Ureter (tissue), 1 donor: ENCODE measurements at regions not wholly inside any gene's neighbourhood (a gene's known extent, or its start where the extent isn't known, plus 50 kb on each side); places are given as distances from the start of the nearest gene placed in this dataset.

Experiments
- DNase-seq: peaks from one replicate; pipeline ENCODE4 v3.0.0-alpha.2; 2020; ENCODE audit warnings: low spot score
- donor health status: DM: yes; HTN: yes; CAD: no.

DNA sequence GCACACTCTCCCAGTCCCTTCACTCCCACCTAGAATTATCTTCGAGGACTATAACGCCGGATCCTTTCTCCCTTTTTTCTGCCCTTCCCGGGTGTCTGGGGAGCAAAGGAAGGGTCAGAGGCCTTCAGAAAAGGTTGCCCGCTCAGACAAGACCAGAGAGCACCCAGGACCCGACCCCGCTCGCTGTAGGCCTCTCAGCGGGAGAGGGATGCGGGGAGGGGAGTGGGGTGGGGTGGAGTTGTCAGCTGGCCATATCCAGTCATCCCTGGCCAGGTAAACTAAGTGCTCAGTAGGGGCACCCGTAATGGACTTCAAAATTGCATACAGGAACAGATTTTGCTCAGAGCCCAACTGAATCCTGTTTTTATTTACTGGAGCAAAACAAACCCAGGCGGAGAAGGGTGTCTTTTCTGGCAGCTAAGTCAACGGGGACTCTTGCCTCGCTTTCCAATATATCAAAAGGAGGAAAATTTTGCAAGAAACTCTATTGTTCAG is 65.0 kb downstream of the NOL4 start:
- DNase-seq, result no peak

- peak; percentile 43 for DNase-seq
Measured at GRCh38 chr18:34158881-34159690, 65.6 kb downstream of the NOL4 start.

DNA sequence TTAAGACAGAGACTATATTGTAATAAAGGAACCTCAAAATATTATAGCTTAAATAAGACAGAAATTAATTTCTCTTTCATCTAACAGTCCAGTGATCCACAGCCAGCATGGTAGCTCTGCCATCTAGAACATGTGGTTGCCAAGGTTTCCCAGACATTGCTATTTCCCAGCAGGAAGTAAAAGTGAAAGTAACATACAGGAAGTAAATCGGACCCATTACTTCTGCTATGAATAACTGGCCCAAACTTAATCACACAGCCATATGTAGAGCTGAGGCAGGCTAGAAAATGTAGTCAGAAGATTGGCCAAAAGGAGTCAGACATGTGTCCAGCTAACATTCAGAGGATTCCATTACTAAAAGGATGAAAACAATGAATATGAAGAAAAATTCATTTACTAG is 71.0 kb downstream of the NOL4 start:
- DNase-seq, result no peak

DNA sequence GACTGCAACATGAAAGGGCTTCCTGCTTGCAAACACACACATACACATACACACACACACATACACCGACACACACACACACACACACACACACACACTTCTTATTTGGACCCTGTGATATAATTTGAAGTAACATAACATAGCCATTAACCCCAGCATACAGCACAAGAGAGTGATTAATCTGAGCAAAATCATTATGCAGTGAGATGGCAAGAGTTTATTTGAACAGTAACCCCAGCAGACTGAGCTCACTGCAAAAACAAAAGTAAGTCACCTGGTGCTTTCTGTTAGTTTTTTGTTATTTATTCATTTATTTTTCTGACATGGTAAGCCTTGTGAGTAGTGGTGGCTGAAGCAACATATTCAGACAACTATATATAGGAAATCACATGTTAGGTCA is 93.7 kb downstream of the NOL4 start:
- no peak for DNase-seq

DNA sequence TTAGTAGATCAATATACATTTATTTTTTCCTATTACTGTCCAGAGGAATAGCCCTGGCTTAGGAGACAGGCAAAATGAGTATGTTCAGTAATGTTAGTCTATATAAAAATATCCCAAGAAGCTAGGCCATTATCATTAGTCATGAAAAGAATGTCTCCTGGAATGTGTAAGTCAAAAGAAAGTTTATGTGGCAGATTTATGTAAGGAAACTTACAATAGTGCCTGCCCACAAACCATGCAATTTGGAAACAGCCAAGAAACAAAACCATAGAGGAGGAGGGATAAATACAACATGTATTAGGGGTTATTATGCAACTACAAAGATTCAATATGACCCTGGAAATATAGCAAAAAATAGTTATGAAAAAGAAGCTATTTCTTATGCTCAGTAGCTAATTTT is 96.3 kb downstream of the NOL4 start:
- DNase-seq, result no peak

DNA sequence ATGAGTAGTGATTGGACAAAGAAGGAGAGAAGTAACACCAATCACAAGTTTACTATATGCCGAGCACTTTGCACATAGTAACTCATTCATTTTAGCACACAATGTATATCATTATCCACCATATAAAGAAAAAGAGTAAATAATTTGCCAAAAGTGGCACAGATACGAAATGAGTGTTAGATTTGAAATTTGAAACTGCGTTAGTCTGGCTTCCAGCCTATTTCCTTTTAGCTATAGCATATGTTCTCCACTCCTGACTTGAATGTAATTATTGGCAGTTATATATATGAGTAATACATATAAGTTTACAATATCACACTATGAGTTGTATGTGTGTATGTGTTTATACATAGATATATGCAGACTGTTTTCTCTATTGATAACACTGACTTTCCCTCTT is 98.6 kb downstream of the NOL4 start:
- DNase-seq, result no peak

DNA sequence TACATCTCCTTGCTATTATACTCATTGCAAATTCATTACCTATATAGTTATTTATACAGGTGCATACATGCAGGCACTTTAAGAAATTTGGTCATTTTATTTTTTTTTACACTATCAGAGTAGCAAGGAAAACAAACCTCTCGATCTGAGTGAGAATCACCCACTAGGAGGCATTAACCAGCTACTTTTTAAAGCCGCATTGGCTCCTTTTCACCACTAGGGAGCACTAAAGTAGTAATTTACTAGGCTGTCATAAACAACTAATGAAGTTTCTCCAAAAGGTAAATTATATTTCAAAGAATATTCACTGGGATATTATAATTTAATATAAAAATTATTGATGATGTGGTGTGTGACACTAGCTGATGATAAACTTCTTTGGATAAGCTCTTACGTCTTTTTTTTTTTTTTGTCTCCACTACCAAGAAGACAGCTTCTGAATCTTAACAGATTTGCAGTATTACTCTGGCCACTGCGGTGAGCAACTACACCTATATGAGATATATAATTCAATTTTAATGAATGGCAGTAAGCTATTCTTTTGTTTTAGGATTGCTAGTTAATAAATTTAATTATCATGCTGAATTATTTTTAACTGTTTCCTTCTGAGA is 101.9 kb downstream of the NOL4 start:
- DNase-seq, result peak; percentile 56

DNA sequence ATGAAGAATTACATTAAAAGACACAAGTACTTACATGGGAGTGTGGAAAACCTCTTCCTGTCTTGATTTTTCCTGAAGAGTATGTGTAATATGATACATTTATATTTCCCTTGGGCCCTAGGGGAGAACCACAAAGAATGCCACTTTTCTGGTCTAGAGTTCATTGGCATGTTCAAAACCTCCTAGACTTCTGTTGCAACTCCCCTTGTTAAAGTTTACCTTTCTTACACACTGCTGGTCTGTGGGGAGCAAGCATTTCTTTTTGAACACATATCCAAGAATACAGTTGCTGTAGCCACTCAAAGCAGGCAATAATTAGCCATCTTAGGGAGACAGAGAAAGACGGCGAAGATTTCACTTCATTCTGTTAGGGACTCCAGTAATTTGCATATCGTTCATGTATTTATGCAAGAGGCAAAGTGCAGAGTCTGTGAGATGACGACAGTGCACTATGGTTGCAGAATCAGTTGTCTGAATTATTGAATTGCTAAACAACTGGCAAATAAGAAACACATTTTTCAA is 103.5 kb downstream of the NOL4 start:
- DNase-seq, result no peak

DNA sequence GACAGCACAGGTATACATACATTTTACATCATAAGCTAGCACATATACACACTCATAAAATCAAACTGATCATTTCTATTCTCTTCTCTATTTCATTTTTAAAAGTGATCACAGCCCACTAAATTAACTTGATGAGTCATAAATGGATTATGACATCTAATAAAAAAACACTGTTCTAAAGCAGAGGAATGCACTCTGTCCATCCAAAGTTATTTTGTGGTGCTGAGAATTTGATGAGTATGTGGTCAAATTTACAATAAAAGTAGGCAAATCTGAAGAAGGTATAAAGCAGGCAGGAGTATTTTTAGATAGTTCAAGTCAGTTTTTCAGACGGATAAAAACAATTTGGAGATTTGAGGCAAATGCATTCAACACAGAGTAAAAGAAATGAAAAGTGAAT is 104.4 kb downstream of the NOL4 start:
- no peak for DNase-seq

DNA sequence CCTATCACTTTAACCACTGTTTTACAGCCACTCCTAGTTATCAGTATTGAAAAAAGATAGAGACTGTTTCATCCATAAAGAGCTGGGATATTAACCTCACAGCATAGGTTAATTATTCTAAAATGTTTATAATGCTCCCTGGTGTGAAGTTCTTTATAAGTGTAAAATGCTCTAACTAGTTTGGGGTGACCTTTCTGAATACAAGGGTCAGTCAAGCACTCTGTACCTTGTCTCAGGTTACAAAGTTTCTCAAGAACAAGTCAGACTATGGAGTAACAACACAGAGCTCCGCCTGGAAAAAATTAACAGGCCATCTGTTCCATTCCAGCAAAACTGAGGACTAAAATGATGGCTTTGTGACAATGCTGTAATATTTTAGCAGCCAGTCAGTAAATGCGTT is 107.4 kb downstream of the NOL4 start:
- DNase-seq, result no peak

- DNase-seq, result no peak
Measured at GRCh38 chr18:34115409-34116081, 109.2 kb downstream of the NOL4 start.

GRCh38 chr18:34114996-34115395 is 109.7 kb downstream of the NOL4 start:
- DNase-seq, result no peak

DNA sequence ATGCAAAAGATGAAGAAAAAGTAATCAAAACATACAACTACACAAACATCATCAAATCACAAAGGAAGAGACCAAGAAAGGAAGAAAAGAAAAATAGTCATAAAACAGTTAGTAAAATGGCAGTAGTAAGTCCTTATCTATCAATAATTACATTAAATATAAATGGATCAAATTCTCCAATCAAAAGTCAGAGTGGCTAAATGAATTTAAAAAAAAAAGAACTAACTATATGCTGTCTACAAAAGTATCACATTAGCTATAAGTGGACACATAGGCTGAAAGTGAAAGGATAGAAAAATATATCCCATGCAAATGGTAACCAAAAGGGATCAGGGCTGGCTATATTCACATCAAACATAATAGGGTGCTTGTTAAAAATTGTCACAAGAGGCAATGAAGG is 116.5 kb downstream of the NOL4 start:
- no peak for DNase-seq

GRCh38 chr18:34098109-34098508 is 126.6 kb downstream of the NOL4 start:
- DNase-seq, result no peak

GRCh38 chr18:34097312-34097711 is 127.4 kb downstream of the NOL4 start:
- no peak for DNase-seq

DNA sequence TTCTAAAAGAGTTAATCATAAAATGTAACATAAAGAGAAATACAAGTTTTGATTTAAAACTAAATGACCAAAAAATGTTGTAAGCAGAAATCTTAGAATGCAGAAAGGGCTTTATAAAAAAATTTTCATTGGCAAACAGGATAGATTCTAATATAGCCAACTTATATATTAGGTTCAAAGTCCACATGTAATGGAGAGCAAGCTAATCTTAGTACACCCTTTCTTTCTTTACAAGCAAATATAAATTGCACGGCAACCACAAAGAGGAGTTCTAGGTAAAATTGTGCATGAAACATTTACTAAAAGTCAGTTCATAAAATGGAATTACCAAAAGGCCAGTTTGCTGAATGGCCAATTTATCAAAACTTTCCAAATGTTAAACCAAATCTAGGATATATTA is 130.6 kb downstream of the NOL4 start:
- no peak for DNase-seq

DNA sequence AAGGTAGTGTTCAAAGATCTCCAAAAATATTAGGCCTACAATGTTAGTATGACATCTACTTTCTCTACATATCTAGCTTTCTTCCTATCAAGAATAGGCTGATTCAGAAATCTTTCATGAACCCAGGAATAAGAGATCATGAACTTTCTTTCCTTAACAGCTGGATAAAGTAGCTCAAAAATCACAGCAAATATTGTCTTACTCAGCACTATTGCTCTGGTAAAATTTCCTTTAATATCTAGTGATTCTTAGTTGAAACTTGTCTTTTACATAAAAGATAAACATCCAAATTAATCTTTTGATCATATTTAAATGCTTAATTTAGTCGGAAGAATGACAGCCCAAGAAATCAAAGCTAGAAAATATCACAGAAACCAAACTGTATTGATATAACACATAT is 131.9 kb downstream of the NOL4 start:
- no peak for DNase-seq

DNA sequence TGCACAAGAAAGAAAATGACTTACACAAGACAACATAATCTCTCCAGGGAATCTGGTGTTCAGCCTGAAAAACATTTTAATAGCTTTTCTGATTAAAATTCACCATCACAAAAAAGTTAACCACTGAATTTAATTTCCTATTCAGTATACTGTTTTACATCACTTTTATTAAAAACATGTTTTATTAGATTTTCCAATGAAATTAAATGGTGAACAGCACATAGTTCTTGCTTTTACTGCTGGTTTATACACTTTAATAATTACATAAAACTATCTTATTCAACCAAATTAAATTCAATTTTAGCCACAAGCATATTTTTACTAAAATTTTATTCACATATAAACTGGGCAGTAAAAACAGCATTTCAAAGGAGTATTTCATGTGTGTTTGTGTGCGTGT is 138.3 kb downstream of the NOL4 start:
- no peak for DNase-seq

- DNase-seq, result no peak
Measured at GRCh38 chr18:34085140-34085739, 139.5 kb downstream of the NOL4 start.

DNA sequence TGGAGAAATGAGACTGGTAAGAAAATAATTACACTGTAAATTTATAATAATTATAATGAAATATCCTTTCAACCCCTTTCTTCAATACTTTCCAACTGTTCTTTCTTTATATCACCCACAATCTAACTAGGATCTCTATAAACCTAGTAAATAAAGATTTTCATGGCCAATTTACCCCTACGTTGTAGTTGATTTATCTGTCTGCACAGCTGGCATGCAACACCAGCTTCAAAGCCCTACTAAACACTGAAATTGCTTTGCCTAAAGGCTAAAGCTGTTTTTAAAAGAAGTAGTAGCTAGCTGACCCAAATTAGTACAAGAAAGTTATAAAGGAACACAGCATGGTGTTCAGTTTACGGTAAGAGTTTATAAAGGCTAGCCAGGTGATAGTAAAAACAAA is 140.1 kb downstream of the NOL4 start:
- DNase-seq, result no peak

GRCh38 chr18:34083910-34084535 is 140.7 kb downstream of the NOL4 start:
- DNase-seq, result no peak

DNA sequence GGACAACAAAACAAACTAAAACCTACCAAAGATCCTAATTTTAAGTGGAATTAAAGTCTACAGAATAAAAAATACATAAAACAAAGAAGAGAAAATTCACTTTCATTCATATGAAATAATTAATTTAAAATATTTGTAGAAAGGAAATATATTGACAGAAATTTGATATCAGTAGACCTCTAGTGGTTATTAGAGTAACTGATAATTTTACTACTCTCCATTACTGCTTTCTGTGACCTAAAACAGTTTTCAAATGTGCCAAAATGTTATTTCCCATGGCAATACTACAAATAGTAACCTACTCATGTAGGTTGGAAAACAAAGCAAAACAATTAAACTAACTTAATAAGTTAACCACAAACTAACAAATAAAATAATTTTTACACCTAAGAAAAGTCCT is 147.1 kb downstream of the NOL4 start:
- no peak for DNase-seq
